HG03442 (cell line): ENCODE measurements at regions not wholly inside any gene's neighbourhood (a gene's known extent, or its start where the extent isn't known, plus 50 kb on each side); places are given as distances from the start of the nearest gene placed in this dataset.
"Not testable (repeated sequence)": the region's sequence is repeated elsewhere in the genome, so short reads cannot be mapped to it uniquely, and the experiment has no call there.

Experiments used
- ATAC-seq: cut with Tn5 transposase; IDR thresholded peaks from one replicate; pipeline ENCODE4 v1.9.1; 2021; ENCODE audit warnings: mild to moderate bottlenecking, moderate library complexity; ENCODE audit not compliant: unreplicated experiment

- not testable (repeated sequence) for ATAC-seq
These were observed 1104.1 kb downstream of the RPIA start for GRCh38 chr2:89795530-89795929.

- no peak for ATAC-seq
These were observed 1106.0 kb downstream of the RPIA start for GRCh38 chr2:89797320-89798038.

- ATAC-seq: not testable (repeated sequence)
These were observed 1109.7 kb downstream of the RPIA start for GRCh38 chr2:89801207-89801606.

- ATAC-seq: not testable (repeated sequence)
These were observed 1114.9 kb downstream of the RPIA start for GRCh38 chr2:89806363-89806762.

GRCh38 chr2:89811295-89811694, 1119.8 kb downstream of the RPIA start:
- ATAC-seq: no peak

DNA sequence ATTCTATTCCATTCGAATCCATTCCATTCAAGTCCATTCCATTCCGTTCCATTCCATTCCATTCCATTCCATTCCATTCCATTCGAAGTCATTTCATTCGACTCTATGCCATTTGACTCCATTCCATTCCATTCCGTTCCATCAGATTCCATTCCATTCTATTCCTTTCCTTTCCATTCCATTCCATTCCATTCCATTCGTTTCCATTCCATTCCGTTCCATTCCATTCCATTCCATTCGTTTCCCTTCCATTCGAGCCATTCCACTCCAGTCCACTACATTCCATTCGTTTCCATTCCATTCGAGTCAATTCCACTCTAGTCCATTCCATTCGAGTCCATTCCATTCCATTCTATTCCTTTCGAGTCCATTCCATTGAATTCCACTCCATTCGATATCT, 1120.4 kb downstream of the RPIA start:
- not testable (repeated sequence) for ATAC-seq

- not testable (repeated sequence) for ATAC-seq
These were observed 1122.9 kb downstream of the RPIA start for GRCh38 chr2:89814359-89814758.

DNA sequence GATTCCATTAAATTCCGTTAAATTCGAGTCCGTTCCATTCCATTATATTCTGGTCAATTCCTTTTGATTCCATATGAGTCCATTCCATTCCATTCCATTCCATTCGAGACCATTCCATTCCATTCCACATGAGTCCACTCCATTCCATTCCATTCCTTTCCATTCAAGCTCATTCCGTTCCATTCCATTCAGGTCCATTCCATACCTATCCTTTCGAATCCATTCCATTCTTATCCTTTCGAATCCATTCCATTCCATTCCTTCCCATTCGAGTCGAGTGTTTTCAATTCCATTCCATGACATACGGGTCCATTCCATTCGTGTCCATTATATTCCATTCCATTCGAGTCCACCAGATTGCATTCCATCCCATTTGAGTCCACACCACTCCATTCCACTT, 1127.4 kb downstream of the RPIA start:
- no peak for ATAC-seq

DNA sequence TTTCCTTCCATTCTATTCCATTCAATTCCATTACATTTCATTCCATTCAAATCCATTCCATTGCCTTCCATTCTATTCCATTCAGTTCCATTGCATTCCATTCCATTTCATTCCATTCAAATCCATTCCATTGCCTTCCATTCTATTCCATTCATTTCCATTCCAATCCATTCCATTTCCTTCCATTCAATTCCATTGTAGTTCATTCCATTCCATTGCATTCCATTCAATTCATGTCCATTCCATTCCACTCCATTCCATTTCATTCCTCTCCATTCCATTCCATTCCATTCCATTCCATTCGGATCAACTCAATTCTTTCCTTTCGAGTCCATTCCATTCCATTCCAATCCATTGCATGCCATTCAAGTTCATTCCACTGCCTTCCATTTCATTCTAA, 1128.3 kb downstream of the RPIA start:
- ATAC-seq: no peak

DNA sequence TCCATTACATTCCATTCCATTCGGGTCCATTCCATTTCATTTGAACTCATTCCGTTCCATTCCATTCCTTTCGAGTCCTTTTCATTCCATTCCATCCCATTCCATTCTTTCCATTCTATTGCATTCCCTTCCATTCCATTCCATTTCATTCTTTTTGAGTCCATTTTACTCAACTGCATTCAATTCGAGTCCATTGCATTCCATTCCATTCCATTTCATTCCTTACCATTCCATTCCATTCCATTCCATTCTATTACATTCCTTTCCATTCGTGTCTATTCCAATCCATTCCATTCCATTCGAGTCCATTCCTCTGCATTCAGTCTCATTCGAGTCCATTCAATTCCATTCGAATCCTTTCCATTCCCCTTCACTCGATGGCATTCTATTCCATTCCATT, 1128.8 kb downstream of the RPIA start:
- ATAC-seq: no peak

GRCh38 chr2:89821455-89821945, 1130.0 kb downstream of the RPIA start:
- no peak for ATAC-seq

- not testable (repeated sequence) for ATAC-seq
These were observed 1130.9 kb downstream of the RPIA start for GRCh38 chr2:89822342-89822741.

DNA sequence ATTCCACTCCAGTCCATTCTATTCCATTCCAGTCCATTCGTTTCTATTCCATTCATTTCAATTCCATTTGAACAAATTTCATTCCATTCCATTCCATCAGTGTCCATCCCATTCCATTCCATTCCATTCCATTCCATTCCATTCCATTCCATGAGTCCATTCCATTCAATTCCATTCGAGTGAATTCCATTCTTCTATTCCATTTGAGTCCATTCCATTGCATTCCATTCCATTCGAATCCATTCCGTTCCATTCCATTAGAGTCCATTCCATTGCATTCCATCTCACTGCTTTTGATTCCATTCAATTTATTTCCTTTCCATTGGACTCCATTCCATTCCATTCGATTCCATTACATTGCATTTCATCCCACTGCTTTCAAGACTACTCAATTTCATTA, 1132.1 kb downstream of the RPIA start:
- ATAC-seq: no peak

GRCh38 chr2:89825034-89825433, 1133.6 kb downstream of the RPIA start:
- no peak for ATAC-seq

DNA sequence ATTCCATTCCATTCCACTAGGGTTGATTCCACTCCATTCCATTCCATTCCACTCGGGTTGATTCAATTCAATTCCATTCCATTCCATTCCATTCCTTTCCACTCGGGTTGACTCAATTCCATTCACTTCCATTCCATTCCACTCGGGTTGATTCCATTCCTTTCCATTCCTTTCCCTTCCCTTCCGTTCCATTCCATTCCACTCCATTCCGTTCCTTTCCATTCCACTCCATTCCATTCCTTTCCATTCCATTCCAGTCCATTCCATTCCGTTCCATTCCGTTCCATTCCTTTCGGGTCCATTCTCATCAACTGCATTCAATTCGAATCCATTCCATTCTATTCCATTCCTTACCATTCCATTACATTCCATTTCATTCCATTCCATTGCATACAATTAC, 1135.3 kb downstream of the RPIA start:
- ATAC-seq: not testable (repeated sequence)

- ATAC-seq: not testable (repeated sequence)
These were observed 1136.4 kb downstream of the RPIA start for GRCh38 chr2:89827829-89828228.

DNA sequence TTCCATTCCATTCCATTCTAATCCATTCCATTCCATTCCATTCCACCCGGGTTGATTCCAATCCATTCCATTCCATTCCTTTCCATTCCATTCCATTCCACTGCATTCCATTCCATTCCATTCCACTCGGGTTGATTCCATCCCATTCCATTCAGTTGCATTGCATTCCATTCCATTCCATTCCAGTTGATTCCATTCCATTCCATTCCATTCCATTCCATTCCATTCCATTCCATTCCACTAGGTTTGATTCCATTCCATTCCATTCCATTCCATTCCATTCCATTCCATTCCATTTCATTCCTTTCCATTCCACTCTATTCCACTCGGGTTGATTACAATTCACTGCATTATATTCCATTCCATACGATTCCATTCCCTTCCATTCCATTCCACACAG, 1136.9 kb downstream of the RPIA start:
- not testable (repeated sequence) for ATAC-seq

DNA sequence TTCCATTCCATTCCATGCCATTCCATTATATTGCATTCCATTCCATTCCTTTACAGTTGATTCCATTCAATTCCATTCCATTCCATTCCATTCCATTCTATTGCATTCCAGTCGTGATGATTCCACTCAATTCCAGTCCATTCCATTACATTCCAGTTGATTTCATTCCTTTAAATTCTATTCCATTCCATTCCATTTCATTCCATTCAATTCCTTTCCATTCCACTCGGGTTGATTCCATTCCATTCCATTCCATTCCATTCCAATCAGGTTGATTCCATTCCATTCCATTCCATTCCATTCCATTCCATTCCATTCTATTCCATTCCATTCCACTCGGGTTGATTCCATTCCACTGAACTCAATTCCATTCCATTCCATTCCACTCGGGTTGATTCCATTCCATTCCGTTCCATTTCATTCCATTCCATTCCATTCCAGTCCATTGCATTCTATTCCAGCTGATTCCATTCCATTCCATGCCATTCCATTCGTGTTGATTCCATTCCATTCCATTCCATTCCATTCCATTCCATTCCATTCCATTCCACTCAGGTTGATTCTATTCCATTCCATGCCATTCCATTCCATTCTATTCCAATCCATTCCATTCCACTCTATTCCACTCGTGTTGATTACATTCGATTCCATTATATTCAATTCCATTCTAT, 1137.6 kb downstream of the RPIA start:
- not testable (repeated sequence) for ATAC-seq

- ATAC-seq: no peak
These were observed 1138.4 kb downstream of the RPIA start for GRCh38 chr2:89829828-89830227.

DNA sequence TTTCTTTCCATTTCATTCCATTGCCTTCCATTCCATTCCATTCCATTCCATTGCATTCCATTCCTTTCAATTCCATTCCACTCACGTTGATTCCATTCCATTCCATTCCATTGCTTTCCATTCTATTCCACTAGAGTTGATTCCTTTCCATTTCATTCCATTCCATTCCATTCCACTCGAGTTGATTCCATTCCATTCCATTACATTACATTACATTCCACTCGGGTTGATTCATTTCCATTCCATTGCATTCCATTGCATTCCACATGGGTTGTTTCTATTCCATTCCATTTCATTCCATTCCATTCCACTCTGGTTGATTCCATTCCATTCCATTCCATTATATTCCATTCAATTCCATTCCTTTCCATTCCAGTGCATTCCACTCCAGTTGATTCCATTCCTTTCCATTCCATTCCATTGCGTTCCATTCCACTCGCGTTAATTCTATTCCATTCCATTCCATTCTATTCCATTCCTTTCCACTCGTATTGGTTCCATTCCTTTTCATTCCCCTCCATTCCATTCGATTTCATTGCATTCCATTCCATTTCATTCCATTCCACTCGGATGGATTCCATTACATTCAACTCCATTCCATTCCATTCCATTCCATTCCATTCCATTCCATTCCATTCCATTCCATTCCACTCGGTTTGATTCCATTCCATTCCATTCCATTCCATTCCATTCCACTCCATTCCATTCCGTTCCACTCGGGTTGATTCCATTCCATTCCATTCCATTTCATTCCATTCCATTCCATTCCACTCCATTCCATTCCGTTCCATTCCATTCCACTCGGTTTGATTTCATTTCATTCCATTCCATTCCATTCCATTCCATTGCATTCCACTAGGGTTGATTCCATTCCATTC, 1139.1 kb downstream of the RPIA start:
- not testable (repeated sequence) for ATAC-seq
